PC-9 (cell line): ENCODE measurements at regions not wholly inside any gene's neighbourhood (a gene's known extent, or its start where the extent isn't known, plus 50 kb on each side); places are given as distances from the start of the nearest gene placed in this dataset.

Source experiments
- EZH2 ChIP-seq: fragments of 200-600 bp; sonication (generic); IDR thresholded peaks from 2 replicates; pipeline ENCODE4 v1.8.0; 2017; ENCODE audit warnings: antibody characterized with exemption, low read depth
- TF ChIP-seq, protein P1 (sequence below): fragments of 200-600 bp; sonication (generic); conservative IDR thresholded peaks from 2 replicates; pipeline ENCODE4 v1.6.1; 2017; ENCODE audit warnings: mixed run types, antibody characterized with exemption, mild to moderate bottlenecking, moderate library complexity

DNA sequence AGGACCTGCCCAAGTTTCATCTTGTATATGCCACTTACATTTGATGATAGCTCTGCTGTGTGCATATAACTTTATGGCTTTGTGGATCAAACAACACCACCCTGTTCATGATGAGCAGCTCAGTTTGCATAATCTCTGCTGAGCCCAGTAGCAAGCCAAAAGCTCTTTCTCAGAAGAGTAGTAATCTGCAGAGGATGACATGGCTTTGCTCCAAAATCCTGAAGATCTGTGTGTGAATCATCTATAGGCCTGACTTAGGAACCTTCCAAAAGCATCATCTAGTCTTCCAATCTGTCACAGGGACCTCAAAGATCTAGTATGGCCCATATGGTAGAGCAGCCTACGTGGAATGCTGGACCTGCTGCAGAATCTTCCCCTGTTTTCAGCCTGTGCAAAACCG lies 394.6 kb downstream of the PSAT1 start:
- TF ChIP-seq, protein P1, sequence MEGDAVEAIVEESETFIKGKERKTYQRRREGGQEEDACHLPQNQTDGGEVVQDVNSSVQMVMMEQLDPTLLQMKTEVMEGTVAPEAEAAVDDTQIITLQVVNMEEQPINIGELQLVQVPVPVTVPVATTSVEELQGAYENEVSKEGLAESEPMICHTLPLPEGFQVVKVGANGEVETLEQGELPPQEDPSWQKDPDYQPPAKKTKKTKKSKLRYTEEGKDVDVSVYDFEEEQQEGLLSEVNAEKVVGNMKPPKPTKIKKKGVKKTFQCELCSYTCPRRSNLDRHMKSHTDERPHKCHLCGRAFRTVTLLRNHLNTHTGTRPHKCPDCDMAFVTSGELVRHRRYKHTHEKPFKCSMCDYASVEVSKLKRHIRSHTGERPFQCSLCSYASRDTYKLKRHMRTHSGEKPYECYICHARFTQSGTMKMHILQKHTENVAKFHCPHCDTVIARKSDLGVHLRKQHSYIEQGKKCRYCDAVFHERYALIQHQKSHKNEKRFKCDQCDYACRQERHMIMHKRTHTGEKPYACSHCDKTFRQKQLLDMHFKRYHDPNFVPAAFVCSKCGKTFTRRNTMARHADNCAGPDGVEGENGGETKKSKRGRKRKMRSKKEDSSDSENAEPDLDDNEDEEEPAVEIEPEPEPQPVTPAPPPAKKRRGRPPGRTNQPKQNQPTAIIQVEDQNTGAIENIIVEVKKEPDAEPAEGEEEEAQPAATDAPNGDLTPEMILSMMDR: no peak
- no peak for TF ChIP-seq EZH2
